DND-41 (cell line): ENCODE measurements at regions not wholly inside any gene's neighbourhood (a gene's known extent, or its start where the extent isn't known, plus 50 kb on each side); places are given as distances from the start of the nearest gene placed in this dataset.

ENCODE experiments used
- ATAC-seq: fragments of 200-7000 bp; cut with Tn5 transposase; 3 replicates; pipeline ENCODE4 v1.9.1; 2021; ENCODE audit warnings: low read depth; ENCODE audit not compliant: insufficient read depth
- DNase-seq: peaks from one replicate; pipeline ENCODE4 v3.0.0-alpha.2; 2020
- H2AFZ ChIP-seq: 2 replicates; pipeline ENCODE4 v1.6.0; 2012; ENCODE audit warnings: low read depth, low read length
- H3K27ac ChIP-seq: 2 replicates; pipeline ENCODE4 v1.5.1; 2012; ENCODE audit warnings: low read length, inconsistent platforms
- H3K27me3 ChIP-seq: fragments of 200-600 bp; sonication (generic); 2 replicates; pipeline ENCODE4 v1.6.0; 2012; ENCODE audit warnings: low read length, mild to moderate bottlenecking, inconsistent platforms; ENCODE audit not compliant: insufficient read depth, poor library complexity
- H3K36me3 ChIP-seq: 2 replicates; pipeline ENCODE4 v1.5.1; 2012; ENCODE audit warnings: low read length, inconsistent platforms; ENCODE audit not compliant: insufficient read depth
- H3K4me1 ChIP-seq: 2 replicates; pipeline ENCODE4 v1.5.1; 2012; ENCODE audit warnings: mild to moderate bottlenecking, low read length; ENCODE audit not compliant: insufficient read depth
- H3K4me2 ChIP-seq: 2 replicates; pipeline ENCODE4 v1.6.0; 2012; ENCODE audit warnings: mild to moderate bottlenecking, moderate library complexity, low read length, inconsistent platforms; ENCODE audit not compliant: insufficient read depth
- H3K4me3 ChIP-seq, 2 experiments: fragments of 200-600 bp in 1 of 2; shearing (Covaris generic) in 1 of 2; 2 replicates each; pipeline ENCODE4 v1.5.1; 2012 to 2016; ENCODE audit warnings: inconsistent platforms in 2 of 2, low read length in 2 of 2, mild to moderate bottlenecking in 2 of 2, low read depth in 1 of 2, moderate library complexity in 1 of 2
- H3K79me2 ChIP-seq: 2 replicates; pipeline ENCODE4 v1.6.0; 2012; ENCODE audit warnings: low read length, inconsistent platforms; ENCODE audit not compliant: insufficient read depth
- H3K9ac ChIP-seq: 2 replicates; pipeline ENCODE4 v1.6.0; 2012; ENCODE audit warnings: low read depth, mild to moderate bottlenecking, inconsistent platforms, low read length, moderate library complexity
- H3K9me3 ChIP-seq: 2 replicates; pipeline ENCODE4 v1.5.1; 2012; ENCODE audit warnings: low read length, moderate library complexity, mild to moderate bottlenecking, inconsistent platforms; ENCODE audit not compliant: insufficient read depth, severe bottlenecking
- H4K20me1 ChIP-seq: 2 replicates; pipeline ENCODE4 v1.6.0; 2012; ENCODE audit warnings: low read length; ENCODE audit not compliant: insufficient read depth
- EZH2 ChIP-seq: IDR thresholded peaks from 3 replicates; pipeline ENCODE4 v1.6.1; 2012; ENCODE audit warnings: borderline replicate concordance, low read depth, mild to moderate bottlenecking, moderate library complexity, low read length, inconsistent platforms; ENCODE audit not compliant: severe bottlenecking
- TF ChIP-seq, protein P1 (sequence below): IDR thresholded peaks from 2 replicates; pipeline ENCODE4 v1.5.1; 2012; ENCODE audit warnings: borderline replicate concordance, low read length, moderate library complexity, mild to moderate bottlenecking; ENCODE audit not compliant: poor library complexity, severe bottlenecking; ENCODE audit errors: extremely low read depth

GRCh38 chr2:204473224-204473623 is 72.1 kb upstream of the PARD3B start:
- Histone ChIP-seq H3K36me3 (no peaks in the 10 kb centered on the region), H3K4me1 (no peaks in the 10 kb centered on the region), H3K27me3 (peaks cover 18% of the 10 kb centered on the region), H3K4me3 (no peak overlapping the region), H4K20me1 (no peaks in the 10 kb centered on the region), H3K9ac (no peak overlapping the region), H3K4me2 (no peak overlapping the region), H3K27ac (no peak overlapping the region), H2AFZ (no peak overlapping the region), H3K9me3 (no peaks in the 10 kb centered on the region), H3K79me2 (no peaks in the 10 kb centered on the region)
- DNase-seq (no peak), ATAC-seq (no peak)
- TF ChIP-seq, protein P1, sequence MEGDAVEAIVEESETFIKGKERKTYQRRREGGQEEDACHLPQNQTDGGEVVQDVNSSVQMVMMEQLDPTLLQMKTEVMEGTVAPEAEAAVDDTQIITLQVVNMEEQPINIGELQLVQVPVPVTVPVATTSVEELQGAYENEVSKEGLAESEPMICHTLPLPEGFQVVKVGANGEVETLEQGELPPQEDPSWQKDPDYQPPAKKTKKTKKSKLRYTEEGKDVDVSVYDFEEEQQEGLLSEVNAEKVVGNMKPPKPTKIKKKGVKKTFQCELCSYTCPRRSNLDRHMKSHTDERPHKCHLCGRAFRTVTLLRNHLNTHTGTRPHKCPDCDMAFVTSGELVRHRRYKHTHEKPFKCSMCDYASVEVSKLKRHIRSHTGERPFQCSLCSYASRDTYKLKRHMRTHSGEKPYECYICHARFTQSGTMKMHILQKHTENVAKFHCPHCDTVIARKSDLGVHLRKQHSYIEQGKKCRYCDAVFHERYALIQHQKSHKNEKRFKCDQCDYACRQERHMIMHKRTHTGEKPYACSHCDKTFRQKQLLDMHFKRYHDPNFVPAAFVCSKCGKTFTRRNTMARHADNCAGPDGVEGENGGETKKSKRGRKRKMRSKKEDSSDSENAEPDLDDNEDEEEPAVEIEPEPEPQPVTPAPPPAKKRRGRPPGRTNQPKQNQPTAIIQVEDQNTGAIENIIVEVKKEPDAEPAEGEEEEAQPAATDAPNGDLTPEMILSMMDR = no peak
- TF ChIP-seq EZH2 = no peak

DNA sequence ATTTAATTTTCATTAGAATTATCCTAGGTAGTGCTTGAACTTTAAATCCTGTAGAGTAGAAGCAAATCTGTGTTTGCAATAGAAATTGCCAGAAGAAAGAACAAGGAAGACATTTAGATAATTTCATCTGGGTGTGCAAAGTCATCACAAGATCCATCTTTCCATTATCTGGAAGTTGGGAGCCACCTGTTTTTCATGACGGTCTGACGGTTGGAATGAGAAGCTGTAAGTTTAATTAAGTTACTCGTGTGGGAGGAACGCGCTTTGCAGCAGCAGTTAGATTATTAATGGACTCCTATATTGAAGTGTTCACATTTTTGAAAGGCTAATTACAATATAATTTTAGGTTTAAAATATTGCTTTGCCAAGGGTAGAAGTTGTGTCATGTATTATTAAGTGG is 69.9 kb upstream of the PARD3B start:
- no peaks in the 10 kb centered on the region for H4K20me1 ChIP-seq
- H3K4me2 ChIP-seq = no peak overlapping the region
- H2AFZ ChIP-seq = no peak overlapping the region
- H3K4me3 ChIP-seq = no peak overlapping the region
- no peak overlapping the region for H3K9ac ChIP-seq
- H3K27ac ChIP-seq = no peak overlapping the region
- H3K36me3 ChIP-seq = no peaks in the 10 kb centered on the region
- peaks cover 14% of the 10 kb centered on the region for H3K27me3 ChIP-seq
- ATAC-seq (no peak), DNase-seq (no peak)
- no peaks in the 10 kb centered on the region for H3K9me3 ChIP-seq
- no peaks in the 10 kb centered on the region for H3K4me1 ChIP-seq
- H3K79me2 ChIP-seq = no peaks in the 10 kb centered on the region
- TF ChIP-seq EZH2 = no peak
- TF ChIP-seq, protein P1 = no peak

GRCh38 chr2:204477358-204477950 is 67.8 kb upstream of the PARD3B start:
- H3K27ac ChIP-seq = no peak overlapping the region
- ATAC-seq = no peak
- no peak overlapping the region for H2AFZ ChIP-seq
- DNase-seq = no peak
- no peaks in the 10 kb centered on the region for H4K20me1 ChIP-seq
- no peak overlapping the region for H3K9ac ChIP-seq
- no peaks in the 10 kb centered on the region for H3K36me3 ChIP-seq
- peaks cover 22% of the 10 kb centered on the region for H3K27me3 ChIP-seq
- H3K4me1 ChIP-seq = no peaks in the 10 kb centered on the region
- TF ChIP-seq, protein P1 = no peak
- TF ChIP-seq EZH2 = no peak
- no peak overlapping the region for H3K4me3 ChIP-seq
- H3K79me2 ChIP-seq = no peaks in the 10 kb centered on the region
- H3K4me2 ChIP-seq = no peak overlapping the region
- no peaks in the 10 kb centered on the region for H3K9me3 ChIP-seq
